Astrocyte (in vitro differentiated cells and primary cell): ENCODE measurements at regions not wholly inside any gene's neighbourhood (a gene's known extent, or its start where the extent isn't known, plus 50 kb on each side); places are given as distances from the start of the nearest gene placed in this dataset.

Experiments used
- DNase-seq: peaks from one replicate; pipeline ENCODE4 v3.0.0-alpha.2; 2010; ENCODE audit warnings: low read depth
- FAIRE-seq: peaks from 2 replicates; lab custom pipeline; 2011; peaks lifted over from hg19 to GRCh38; lab: Jason Lieb, UNC
- H2AFZ ChIP-seq: 2 replicates; pipeline ENCODE4 v1.6.0; 2012; ENCODE audit warnings: low read depth, low read length, inconsistent platforms
- H3K27ac ChIP-seq: 2 replicates; pipeline ENCODE4 v1.5.1; 2011; ENCODE audit warnings: low read depth, low read length, inconsistent platforms
- H3K27me3 ChIP-seq: 2 replicates; pipeline ENCODE4 v1.6.0; 2011; ENCODE audit warnings: low read length, inconsistent platforms; ENCODE audit not compliant: insufficient read depth
- H3K36me3 ChIP-seq: 2 replicates; pipeline ENCODE4 v1.5.1; 2011; ENCODE audit warnings: low read length, inconsistent platforms; ENCODE audit not compliant: insufficient read depth
- H3K4me1 ChIP-seq: 2 replicates; pipeline ENCODE4 v1.5.1; 2011; ENCODE audit warnings: low read length, inconsistent platforms; ENCODE audit not compliant: insufficient read depth
- H3K4me2 ChIP-seq: 2 replicates; pipeline ENCODE4 v1.6.0; 2012; ENCODE audit warnings: low read length, inconsistent platforms
- H3K4me3 ChIP-seq: 2 replicates; pipeline ENCODE4 v1.5.1; 2011; ENCODE audit warnings: low read depth, mild to moderate bottlenecking, low read length, inconsistent platforms; ENCODE audit not compliant: insufficient read depth
- H3K79me2 ChIP-seq: 2 replicates; pipeline ENCODE4 v1.6.0; 2012; ENCODE audit warnings: mild to moderate bottlenecking, low read length, inconsistent platforms; ENCODE audit not compliant: insufficient read depth
- H3K9ac ChIP-seq: 2 replicates; pipeline ENCODE4 v1.6.0; 2012; ENCODE audit warnings: mild to moderate bottlenecking, low read length, inconsistent platforms
- H3K9me3 ChIP-seq: 2 replicates; pipeline ENCODE4 v1.5.1; 2012; ENCODE audit warnings: low read depth, mild to moderate bottlenecking, low read length, inconsistent platforms; ENCODE audit not compliant: insufficient read depth
- H4K20me1 ChIP-seq: 2 replicates; pipeline ENCODE4 v1.6.0; 2012; ENCODE audit warnings: low read length, inconsistent platforms; ENCODE audit not compliant: insufficient read depth
- H3K27ac Mint-ChIP-seq: one replicate; pipeline ENCODE4 v1.8.0; 2021; ENCODE audit warnings: mild to moderate bottlenecking, mixed read lengths; ENCODE audit not compliant: unreplicated experiment
- H3K27me3 Mint-ChIP-seq: one replicate; pipeline ENCODE4 v1.8.0; 2021; ENCODE audit warnings: low read depth, mixed read lengths; ENCODE audit not compliant: unreplicated experiment
- H3K36me3 Mint-ChIP-seq: one replicate; pipeline ENCODE4 v1.8.0; 2021; ENCODE audit warnings: low read depth, mixed read lengths; ENCODE audit not compliant: unreplicated experiment
- H3K4me1 Mint-ChIP-seq: one replicate; pipeline ENCODE4 v1.8.0; 2021; ENCODE audit warnings: low read depth, mixed read lengths; ENCODE audit not compliant: unreplicated experiment
- H3K4me3 Mint-ChIP-seq: one replicate; pipeline ENCODE4 v1.8.0; 2021; ENCODE audit warnings: mild to moderate bottlenecking, moderate library complexity, mixed read lengths; ENCODE audit not compliant: unreplicated experiment
- H3K9me3 Mint-ChIP-seq: one replicate; pipeline ENCODE4 v1.8.0; 2021; ENCODE audit warnings: mild to moderate bottlenecking, mixed read lengths; ENCODE audit not compliant: unreplicated experiment
- CTCF ChIP-seq: IDR thresholded peaks from 2 replicates; pipeline ENCODE4 v1.5.1; 2011; ENCODE audit warnings: low read depth, mild to moderate bottlenecking, inconsistent platforms, low read length, moderate library complexity; ENCODE audit not compliant: insufficient read depth
- EZH2 ChIP-seq: IDR thresholded peaks from 2 replicates; pipeline ENCODE4 v1.6.1; 2012; ENCODE audit warnings: mild to moderate bottlenecking, low read length, inconsistent platforms; ENCODE audit not compliant: insufficient read depth

- no peaks in the 10 kb centered on the region for H3K4me1 Mint-ChIP-seq
- no peaks in the 10 kb centered on the region for H3K27me3 ChIP-seq
- no peaks in the 10 kb centered on the region for H3K27me3 Mint-ChIP-seq
- DNase-seq (no peak), FAIRE-seq (no peak)
- no peak overlapping the region for H3K4me3 Mint-ChIP-seq
- no peak overlapping the region for H3K4me2 ChIP-seq
- H3K27ac ChIP-seq, result no peak overlapping the region
- no peak overlapping the region for H3K27ac Mint-ChIP-seq
- H3K9me3 ChIP-seq, result peaks cover 11% of the 10 kb centered on the region
- H3K9ac ChIP-seq, result no peak overlapping the region
- H3K9me3 Mint-ChIP-seq, result peaks cover 9% of the 10 kb centered on the region
- H3K36me3 Mint-ChIP-seq, result peaks cover 3% of the 10 kb centered on the region
- no peak overlapping the region for H2AFZ ChIP-seq
- TF ChIP-seq EZH2, result no peak
- no peak for TF ChIP-seq CTCF
- H4K20me1 ChIP-seq, result no peaks in the 10 kb centered on the region
- H3K4me1 ChIP-seq, result no peaks in the 10 kb centered on the region
- H3K36me3 ChIP-seq, result no peaks in the 10 kb centered on the region
- no peak overlapping the region for H3K4me3 ChIP-seq
- no peaks in the 10 kb centered on the region for H3K79me2 ChIP-seq
Measured at GRCh38 chr5:8474569-8474930, 605.6 kb downstream of the MTRR start.

GRCh38 chr5:8478326-8478725 is 609.4 kb downstream of the MTRR start:
- H3K36me3 Mint-ChIP-seq, result no peaks in the 10 kb centered on the region
- H3K4me3 Mint-ChIP-seq, result no peak overlapping the region
- Histone ChIP-seq H3K27ac (no peak overlapping the region), H3K27me3 (no peaks in the 10 kb centered on the region), H4K20me1 (no peaks in the 10 kb centered on the region), H3K9ac (no peak overlapping the region), H3K79me2 (no peaks in the 10 kb centered on the region), H2AFZ (no peak overlapping the region), H3K4me1 (no peaks in the 10 kb centered on the region), H3K36me3 (no peaks in the 10 kb centered on the region), H3K4me3 (no peak overlapping the region), H3K9me3 (no peaks in the 10 kb centered on the region), H3K4me2 (no peak overlapping the region)
- no peaks in the 10 kb centered on the region for H3K4me1 Mint-ChIP-seq
- H3K9me3 Mint-ChIP-seq, result no peaks in the 10 kb centered on the region
- no peak overlapping the region for H3K27ac Mint-ChIP-seq
- no peaks in the 10 kb centered on the region for H3K27me3 Mint-ChIP-seq
- DNase-seq (no peak), FAIRE-seq (no peak)
- TF ChIP-seq EZH2 (no peak), CTCF (no peak)

DNA sequence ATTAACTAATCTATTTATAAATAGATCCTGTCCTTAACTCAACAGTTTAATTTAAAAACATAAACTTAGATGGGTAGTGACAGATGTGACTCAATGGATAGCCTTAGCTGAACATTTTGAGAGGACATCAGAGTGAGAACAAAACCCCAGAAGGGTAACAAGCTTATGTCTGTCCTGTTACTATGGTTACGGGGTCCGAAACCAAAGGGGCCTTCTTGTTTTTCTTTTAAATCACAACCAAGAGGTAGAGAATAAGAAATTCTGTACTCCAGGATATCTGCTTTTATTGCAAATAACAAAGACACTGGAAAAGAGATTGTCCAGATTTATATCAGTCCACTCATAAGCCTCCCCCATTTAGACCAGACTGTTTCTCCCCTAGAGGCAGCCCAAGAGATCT is 612.1 kb downstream of the MTRR start:
- no peaks in the 10 kb centered on the region for H3K4me1 ChIP-seq
- H3K27me3 ChIP-seq, result no peaks in the 10 kb centered on the region
- H3K9ac ChIP-seq, result no peak overlapping the region
- no peak overlapping the region for H3K4me3 Mint-ChIP-seq
- FAIRE-seq (no peak), DNase-seq (no peak)
- H3K4me2 ChIP-seq, result no peak overlapping the region
- H3K4me1 Mint-ChIP-seq, result no peaks in the 10 kb centered on the region
- no peaks in the 10 kb centered on the region for H4K20me1 ChIP-seq
- no peak overlapping the region for H3K4me3 ChIP-seq
- H3K9me3 Mint-ChIP-seq, result no peaks in the 10 kb centered on the region
- no peaks in the 10 kb centered on the region for H3K36me3 ChIP-seq
- no peaks in the 10 kb centered on the region for H3K27me3 Mint-ChIP-seq
- no peaks in the 10 kb centered on the region for H3K79me2 ChIP-seq
- TF ChIP-seq EZH2 (no peak), CTCF (no peak)
- no peak overlapping the region for H3K27ac Mint-ChIP-seq
- no peak overlapping the region for H2AFZ ChIP-seq
- no peak overlapping the region for H3K27ac ChIP-seq
- no peaks in the 10 kb centered on the region for H3K36me3 Mint-ChIP-seq
- H3K9me3 ChIP-seq, result no peaks in the 10 kb centered on the region
